Renal cortex interstitium (tissue), 11 donors: ENCODE measurements at regions not wholly inside any gene's neighbourhood (a gene's known extent, or its start where the extent isn't known, plus 50 kb on each side); places are given as distances from the start of the nearest gene placed in this dataset.
"Not testable (repeated sequence)": the region's sequence is repeated elsewhere in the genome, so short reads cannot be mapped to it uniquely, and the experiment has no call there.

Experiments used
- DNase-seq, 11 donors: peaks; one replicate each; pipeline ENCODE4 v3.0.0-alpha.2; 2013; ENCODE audit warnings: low read depth in 9 of 11, low spot score in 4 of 11; ENCODE audit errors: extremely low read depth in 1 of 11

- no peak for DNase-seq
These were observed 467.5 kb downstream of the DTWD2 start for GRCh38 chr5:118520771-118521415.

- no peak for DNase-seq
These were observed 468.9 kb downstream of the DTWD2 start for GRCh38 chr5:118519466-118519865.

- no peak for DNase-seq
These were observed 469.6 kb downstream of the DTWD2 start for GRCh38 chr5:118518720-118519119.

GRCh38 chr5:118511846-118512245 lies 476.5 kb downstream of the DTWD2 start:
- no peak for DNase-seq

GRCh38 chr5:118506217-118506852 lies 482.0 kb downstream of the DTWD2 start:
- DNase-seq = no peak

GRCh38 chr5:118502232-118502631 lies 486.1 kb downstream of the DTWD2 start:
- DNase-seq = not testable (repeated sequence)

GRCh38 chr5:118491351-118491750 lies 497.0 kb downstream of the DTWD2 start:
- no peak for DNase-seq

- no peak for DNase-seq
These were observed 501.6 kb downstream of the DTWD2 start for GRCh38 chr5:118486647-118487225.

- no peak for DNase-seq
These were observed 509.1 kb downstream of the DTWD2 start for GRCh38 chr5:118479285-118479684.

GRCh38 chr5:118478852-118479251 lies 509.5 kb downstream of the DTWD2 start:
- DNase-seq = no peak

- DNase-seq = no peak
These were observed 520.3 kb downstream of the DTWD2 start for GRCh38 chr5:118468085-118468484.

- no peak for DNase-seq
These were observed 521.2 kb downstream of the DTWD2 start for GRCh38 chr5:118467103-118467502.

GRCh38 chr5:118466418-118466817 lies 521.9 kb downstream of the DTWD2 start:
- no peak for DNase-seq

GRCh38 chr5:118462276-118462675 lies 526.1 kb downstream of the DTWD2 start:
- not testable (repeated sequence) for DNase-seq

GRCh38 chr5:118461436-118461835 lies 526.9 kb downstream of the DTWD2 start:
- no peak for DNase-seq

- no peak for DNase-seq
These were observed 528.9 kb downstream of the DTWD2 start for GRCh38 chr5:118459490-118459889.

- no peak for DNase-seq
These were observed 532.3 kb downstream of the DTWD2 start for GRCh38 chr5:118456085-118456484.

GRCh38 chr5:118451697-118452247 lies 536.6 kb downstream of the DTWD2 start:
- no peak for DNase-seq

- DNase-seq = no peak
These were observed 537.6 kb downstream of the DTWD2 start for GRCh38 chr5:118450554-118451332.

- no peak for DNase-seq
These were observed 541.0 kb downstream of the DTWD2 start for GRCh38 chr5:118447350-118447749.
